ENCODE measurements at regions not wholly inside any gene's neighbourhood (a gene's known extent, or its start where the extent isn't known, plus 50 kb on each side); places are given as distances from the start of the nearest gene placed in this dataset.

- peaks cover 0 to 2% (median 0%) of the 10 kb centered on the region in 11 donors for H3K9me3 Mint-ChIP-seq
- no peak overlapping the region for H3K4me3 ChIP-seq (ENCODE audit: low read length)
- ATAC-seq (no peak), DNase-seq (no peak)
- no peak overlapping the region for H3K27ac Mint-ChIP-seq
- peaks cover 31 to 48% (median 42%) of the 10 kb centered on the region in 5 donors for H3K27me3 Mint-ChIP-seq
- ChIA-PET CTCF (interaction anchor here (0.7 kb wide), 1 partner anchor 18 kb away, joined by 3 read pairs; no protein-coding TSS in a partner anchor), POLR2A (no interaction called here)
- H3K36me3 ChIP-seq (ENCODE audit: control insufficient read depth in 2 of 3, insufficient read depth in 3 of 3, low read length in 3 of 3): no peaks in the 10 kb centered on the region
- no peak overlapping the region for H3K27ac ChIP-seq (ENCODE audit: low read depth, low read length)
- no peak overlapping the region for H3K4me3 Mint-ChIP-seq
- intact Hi-C loops (cut with micrococcal nuclease): no loop called here
- no peaks in the 10 kb centered on the region for H3K27me3 ChIP-seq (ENCODE audit: control insufficient read depth in 2 of 2, insufficient read depth in 2 of 2, low read length in 2 of 2)
- peaks cover 0 to 4% (median 0%) of the 10 kb centered on the region in 7 donors for H3K4me1 Mint-ChIP-seq
- no peaks in the 10 kb centered on the region for H3K9me3 ChIP-seq (ENCODE audit: control insufficient read depth in 2 of 3, low read length in 3 of 3)
- H3K4me1 ChIP-seq (ENCODE audit: control insufficient read depth in 2 of 2, insufficient read depth in 2 of 2, low read length in 2 of 2): no peaks in the 10 kb centered on the region
- H3K36me3 Mint-ChIP-seq: no peaks in the 10 kb centered on the region
These were observed 186.2 kb downstream of the EFNB2 start for GRCh38 chr13:106349080-106349931.

GRCh38 chr13:106348075-106348840 is 187.2 kb downstream of the EFNB2 start:
- intact Hi-C loops (cut with micrococcal nuclease): no loop called here
- H3K27ac Mint-ChIP-seq: no peak overlapping the region

GRCh38 chr13:106344342-106344741 is 191.1 kb downstream of the EFNB2 start:
- DNase-seq (no peak), ATAC-seq (no peak)
- Mint-ChIP-seq H3K4me3 (no peak overlapping the region), H3K4me1 (peaks cover 0 to 4% (median 0%) of the 10 kb centered on the region in 7 donors), H3K27me3 (peaks cover 18 to 26% (median 23%) of the 10 kb centered on the region in 5 donors), H3K9me3 (peaks cover 2 to 19% (median 12%) of the 10 kb centered on the region in 11 donors), H3K36me3 (no peaks in the 10 kb centered on the region), H3K27ac (no peak overlapping the region)
- H3K36me3 ChIP-seq (ENCODE audit: control insufficient read depth in 2 of 3, insufficient read depth in 3 of 3, low read length in 3 of 3): no peaks in the 10 kb centered on the region
- no peaks in the 10 kb centered on the region for H3K4me1 ChIP-seq (ENCODE audit: control insufficient read depth in 2 of 2, insufficient read depth in 2 of 2, low read length in 2 of 2)
- H3K9me3 ChIP-seq (ENCODE audit: control insufficient read depth in 2 of 3, low read length in 3 of 3): no peaks in the 10 kb centered on the region
- no peaks in the 10 kb centered on the region for H3K27me3 ChIP-seq (ENCODE audit: control insufficient read depth in 2 of 2, insufficient read depth in 2 of 2, low read length in 2 of 2)
- ChIA-PET CTCF (no interaction called here), POLR2A (no interaction called here)
- no peak overlapping the region for H3K27ac ChIP-seq (ENCODE audit: low read depth, low read length)
- no peak overlapping the region for H3K4me3 ChIP-seq (ENCODE audit: low read length)
- intact Hi-C loops (cut with micrococcal nuclease): no loop called here

More at GRCh38 chr13:106348075-106348840, 187.2 kb downstream of the EFNB2 start:
- H3K4me1 Mint-ChIP-seq: peaks cover 0 to 4% (median 0%) of the 10 kb centered on the region in 7 donors
- H3K4me3 ChIP-seq (ENCODE audit: low read length): no peak overlapping the region
- H3K4me3 Mint-ChIP-seq: no peak overlapping the region
- DNase-seq: no peak
- no peaks in the 10 kb centered on the region for H3K4me1 ChIP-seq (ENCODE audit: control insufficient read depth in 2 of 2, insufficient read depth in 2 of 2, low read length in 2 of 2)
- ATAC-seq: no peak
- ChIA-PET CTCF (no interaction called here), POLR2A (no interaction called here)
- no peak overlapping the region for H3K27ac ChIP-seq (ENCODE audit: low read depth, low read length)
- peaks cover 0 to 2% (median 0%) of the 10 kb centered on the region in 11 donors for H3K9me3 Mint-ChIP-seq
- peaks cover 31 to 48% (median 38%) of the 10 kb centered on the region in 5 donors for H3K27me3 Mint-ChIP-seq
- no peaks in the 10 kb centered on the region for H3K36me3 ChIP-seq (ENCODE audit: control insufficient read depth in 2 of 3, insufficient read depth in 3 of 3, low read length in 3 of 3)
- no peaks in the 10 kb centered on the region for H3K27me3 ChIP-seq (ENCODE audit: control insufficient read depth in 2 of 2, insufficient read depth in 2 of 2, low read length in 2 of 2)
- no peaks in the 10 kb centered on the region for H3K9me3 ChIP-seq (ENCODE audit: control insufficient read depth in 2 of 3, low read length in 3 of 3)
- no peaks in the 10 kb centered on the region for H3K36me3 Mint-ChIP-seq

- Histone ChIP-seq H3K27me3 (ENCODE audit: control insufficient read depth in 2 of 2, insufficient read depth in 2 of 2, low read length in 2 of 2) (no peaks in the 10 kb centered on the region), H3K9me3 (ENCODE audit: control insufficient read depth in 2 of 3, low read length in 3 of 3) (no peaks in the 10 kb centered on the region), H3K36me3 (ENCODE audit: control insufficient read depth in 2 of 3, insufficient read depth in 3 of 3, low read length in 3 of 3) (no peaks in the 10 kb centered on the region), H3K27ac (ENCODE audit: low read depth, low read length) (no peak overlapping the region), H3K4me3 (ENCODE audit: low read length) (no peak overlapping the region), H3K4me1 (ENCODE audit: control insufficient read depth in 2 of 2, insufficient read depth in 2 of 2, low read length in 2 of 2) (no peaks in the 10 kb centered on the region)
- ATAC-seq: no peak
- Mint-ChIP-seq H3K4me1 (peaks cover 0 to 2% (median 0%) of the 10 kb centered on the region in 7 donors), H3K4me3 (no peak overlapping the region), H3K27ac (no peak overlapping the region), H3K36me3 (no peaks in the 10 kb centered on the region), H3K9me3 (peaks cover 4 to 22% (median 12%) of the 10 kb centered on the region in 11 donors), H3K27me3 (peaks cover 13 to 24% (median 21%) of the 10 kb centered on the region in 5 donors)
- CTCF ChIA-PET: no interaction called here
- intact Hi-C loops (cut with micrococcal nuclease): no loop called here
- no peak for DNase-seq
- POLR2A ChIA-PET: no interaction called here
These were observed 191.6 kb downstream of the EFNB2 start for GRCh38 chr13:106343836-106344235.

GRCh38 chr13:106340249-106340648 is 195.2 kb downstream of the EFNB2 start:
- no peaks in the 10 kb centered on the region for H3K9me3 ChIP-seq (ENCODE audit: control insufficient read depth in 2 of 3, low read length in 3 of 3)
- H3K27me3 ChIP-seq (ENCODE audit: control insufficient read depth in 2 of 2, insufficient read depth in 2 of 2, low read length in 2 of 2): no peaks in the 10 kb centered on the region
- H3K27me3 Mint-ChIP-seq: peaks cover 0 to 18% (median 0%) of the 10 kb centered on the region in 5 donors
- ChIA-PET POLR2A (no interaction called here), CTCF (no interaction called here)
- H3K36me3 ChIP-seq (ENCODE audit: control insufficient read depth in 2 of 3, insufficient read depth in 3 of 3, low read length in 3 of 3): no peaks in the 10 kb centered on the region
- no peak overlapping the region for H3K27ac ChIP-seq (ENCODE audit: low read depth, low read length)
- H3K4me1 Mint-ChIP-seq: peaks cover 0 to 3% (median 0%) of the 10 kb centered on the region in 7 donors
- no peaks in the 10 kb centered on the region for H3K4me1 ChIP-seq (ENCODE audit: control insufficient read depth in 2 of 2, insufficient read depth in 2 of 2, low read length in 2 of 2)
- H3K4me3 ChIP-seq (ENCODE audit: low read length): no peak overlapping the region
- no peak overlapping the region for H3K4me3 Mint-ChIP-seq
- H3K9me3 Mint-ChIP-seq: peaks cover 7 to 24% (median 13%) of the 10 kb centered on the region in 11 donors
- ATAC-seq (no peak), DNase-seq (no peak)
- H3K27ac Mint-ChIP-seq: no peak overlapping the region
- H3K36me3 Mint-ChIP-seq: peaks cover 0 to 6% (median 0%) of the 10 kb centered on the region in 5 donors
- intact Hi-C loops (cut with micrococcal nuclease): no loop called here

GRCh38 chr13:106337096-106337850 is 198.2 kb downstream of the EFNB2 start:
- no peak for DNase-seq
- intact Hi-C loops (cut with micrococcal nuclease): no loop called here

More at GRCh38 chr13:106337096-106337850, 198.2 kb downstream of the EFNB2 start:
- H3K4me1 ChIP-seq (ENCODE audit: control insufficient read depth in 2 of 2, insufficient read depth in 2 of 2, low read length in 2 of 2): no peaks in the 10 kb centered on the region
- H3K9me3 Mint-ChIP-seq: peaks cover 7 to 24% (median 13%) of the 10 kb centered on the region in 11 donors
- H3K27me3 Mint-ChIP-seq: peaks cover 0 to 18% (median 0%) of the 10 kb centered on the region in 5 donors
- peaks cover 0 to 6% (median 0%) of the 10 kb centered on the region in 5 donors for H3K36me3 Mint-ChIP-seq
- H3K4me3 Mint-ChIP-seq: no peak overlapping the region
- POLR2A ChIA-PET: no interaction called here
- H3K36me3 ChIP-seq (ENCODE audit: control insufficient read depth in 2 of 3, insufficient read depth in 3 of 3, low read length in 3 of 3): no peaks in the 10 kb centered on the region
- no peak overlapping the region for H3K27ac Mint-ChIP-seq
- H3K27me3 ChIP-seq (ENCODE audit: control insufficient read depth in 2 of 2, insufficient read depth in 2 of 2, low read length in 2 of 2): no peaks in the 10 kb centered on the region
- no peak for ATAC-seq
- H3K9me3 ChIP-seq (ENCODE audit: control insufficient read depth in 2 of 3, low read length in 3 of 3): no peaks in the 10 kb centered on the region
- CTCF ChIA-PET: no interaction called here
- H3K27ac ChIP-seq (ENCODE audit: low read depth, low read length): no peak overlapping the region
- H3K4me3 ChIP-seq (ENCODE audit: low read length): no peak overlapping the region
- peaks cover 0 to 3% (median 0%) of the 10 kb centered on the region in 7 donors for H3K4me1 Mint-ChIP-seq
